Thyroid gland (tissue), 4 donors: ENCODE measurements at regions not wholly inside any gene's neighbourhood (a gene's known extent, or its start where the extent isn't known, plus 50 kb on each side); places are given as distances from the start of the nearest gene placed in this dataset.

Experiments used
- DNase-seq, 2 donors: peaks; one replicate each; pipeline ENCODE4 v3.0.0-alpha.2; 2019
- H3K27ac ChIP-seq, 3 donors: fragments of 200-600 bp; sonication (generic); 1 replicate in 2 of 3; 2 replicates in 1 of 3; pipeline ENCODE4 v1.5.1; 2016 to 2019; ENCODE audit warnings: mild to moderate bottlenecking in 1 of 3, moderate library complexity in 1 of 3
- H3K27me3 ChIP-seq: fragments of 200-600 bp; sonication (generic); one replicate; pipeline ENCODE4 v1.5.1; 2019
- H3K36me3 ChIP-seq, 2 donors: fragments of 200-600 bp; sonication (generic); one replicate each; pipeline ENCODE4 v1.5.1; 2016 to 2019
- H3K4me1 ChIP-seq, 2 donors: fragments of 200-600 bp; sonication (generic); one replicate each; pipeline ENCODE4 v1.5.1; 2017 to 2019
- H3K4me3 ChIP-seq, 3 donors: fragments of 200-600 bp; sonication (generic); replicated peaks in 1 of 3; 1 replicate in 2 of 3; 2 replicates in 1 of 3; pipeline ENCODE4 v1.5.1; 2016; ENCODE audit warnings: mild to moderate bottlenecking in 1 of 3
- H3K9me3 ChIP-seq: fragments of 200-600 bp; sonication (generic); one replicate; pipeline ENCODE4 v1.5.1; 2017
- POLR2A ChIP-seq, 2 donors: fragments of 450-650 bp; IDR thresholded peaks; one replicate each; pipeline ENCODE4 v1.6.1; 2017; ENCODE audit warnings: antibody characterized with exemption in 2 of 2, mild to moderate bottlenecking in 2 of 2, moderate library complexity in 1 of 2
- WGBS, 2 donors: methylation state at CpG; one replicate each; pipeline ENCODE4 v1.1.5; 2017; 5-methylcytosine and 5-hydroxymethylcytosine counted together
- intact Hi-C: fragments of 100-400 bp; cut with DNase I; formaldehyde crosslinking; loops from one replicate; pipeline ENCODE4 v1.15.1; 2023
- TF ChIP-seq, protein P1 (sequence below), 6 experiments: fragments of 200-600 bp in 3 of 6; fragments of 450-650 bp in 3 of 6; sonication (generic) in 3 of 6; IDR thresholded peaks; one replicate each; pipeline ENCODE4 v1.5.1; 2016 to 2019; ENCODE audit warnings: antibody characterized with exemption in 6 of 6, mild to moderate bottlenecking in 2 of 6, inconsistent platforms in 1 of 6, moderate library complexity in 1 of 6

DNA sequence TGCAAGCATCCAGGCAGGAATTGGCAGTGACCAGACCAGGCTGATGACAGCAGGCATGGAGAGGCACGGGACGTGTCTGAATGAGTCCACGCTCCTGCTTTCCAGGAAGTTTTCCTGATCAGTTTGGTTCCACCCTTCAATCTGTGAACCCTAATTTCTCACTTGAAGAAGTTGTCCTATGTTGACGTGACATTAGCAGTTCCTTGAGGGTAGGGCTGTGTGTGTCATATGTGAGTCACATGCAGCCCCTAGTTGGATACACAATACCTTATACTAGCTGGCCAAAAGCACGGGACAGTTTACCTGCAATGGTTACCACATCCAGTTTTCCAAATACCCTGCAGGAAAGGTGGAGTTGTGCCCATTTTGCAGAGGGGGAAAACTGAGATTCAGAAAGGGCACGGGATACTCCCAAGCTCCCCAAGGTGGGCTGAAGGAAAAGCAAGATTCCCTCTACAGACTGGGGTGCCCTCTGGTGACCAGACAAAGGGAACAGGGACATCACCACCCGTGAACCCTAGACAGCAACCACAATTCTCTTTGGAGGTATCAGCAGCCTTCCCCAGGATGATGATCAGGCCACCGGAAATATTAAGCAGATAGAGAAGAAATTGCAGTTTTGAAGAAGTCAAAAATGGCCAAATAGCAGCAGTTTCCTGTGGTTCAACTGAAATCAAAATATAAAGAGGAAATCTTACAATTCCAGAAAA lies 194.5 kb downstream of the PHETA1 start:
- no peak for DNase-seq
- 78 to 79% methylated on average over 8 of the region's 8 CpGs for WGBS, 2 donors
- Histone ChIP-seq H3K36me3 (no peaks in the 10 kb centered on the region), H3K9me3 (no peaks in the 10 kb centered on the region), H3K4me1 (no peaks in the 10 kb centered on the region), H3K27me3 (no peaks in the 10 kb centered on the region), H3K4me3 (no peak overlapping the region), H3K27ac (no peak overlapping the region)
- TF ChIP-seq, protein P1, sequence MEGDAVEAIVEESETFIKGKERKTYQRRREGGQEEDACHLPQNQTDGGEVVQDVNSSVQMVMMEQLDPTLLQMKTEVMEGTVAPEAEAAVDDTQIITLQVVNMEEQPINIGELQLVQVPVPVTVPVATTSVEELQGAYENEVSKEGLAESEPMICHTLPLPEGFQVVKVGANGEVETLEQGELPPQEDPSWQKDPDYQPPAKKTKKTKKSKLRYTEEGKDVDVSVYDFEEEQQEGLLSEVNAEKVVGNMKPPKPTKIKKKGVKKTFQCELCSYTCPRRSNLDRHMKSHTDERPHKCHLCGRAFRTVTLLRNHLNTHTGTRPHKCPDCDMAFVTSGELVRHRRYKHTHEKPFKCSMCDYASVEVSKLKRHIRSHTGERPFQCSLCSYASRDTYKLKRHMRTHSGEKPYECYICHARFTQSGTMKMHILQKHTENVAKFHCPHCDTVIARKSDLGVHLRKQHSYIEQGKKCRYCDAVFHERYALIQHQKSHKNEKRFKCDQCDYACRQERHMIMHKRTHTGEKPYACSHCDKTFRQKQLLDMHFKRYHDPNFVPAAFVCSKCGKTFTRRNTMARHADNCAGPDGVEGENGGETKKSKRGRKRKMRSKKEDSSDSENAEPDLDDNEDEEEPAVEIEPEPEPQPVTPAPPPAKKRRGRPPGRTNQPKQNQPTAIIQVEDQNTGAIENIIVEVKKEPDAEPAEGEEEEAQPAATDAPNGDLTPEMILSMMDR (IDR thresholded peaks at IDR 0.05) = peak in 1 of 6 experiments; percentile 9
- no peak for TF ChIP-seq POLR2A (IDR thresholded peaks at IDR 0.05)
- intact Hi-C loops = no loop called here

DNA sequence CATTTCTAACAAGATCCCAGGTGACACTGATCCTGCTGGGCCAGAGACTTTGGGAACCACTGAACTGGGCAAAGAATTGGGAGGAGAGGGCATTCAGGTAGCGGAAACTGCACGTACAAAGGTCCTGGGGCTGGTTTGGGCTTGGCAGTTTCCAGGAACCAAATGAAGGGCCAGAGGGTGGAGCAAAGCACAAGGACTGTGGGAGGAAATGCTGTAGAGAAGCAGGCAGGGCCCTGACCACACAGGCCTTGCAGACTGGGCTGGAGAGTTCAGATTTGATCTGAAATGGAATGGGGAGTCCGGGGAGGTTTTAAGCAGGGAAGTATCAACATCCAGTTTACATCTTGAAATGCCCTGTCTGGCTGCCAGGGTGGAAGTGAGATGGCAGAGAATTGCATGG lies 195.1 kb downstream of the PHETA1 start:
- peak in 1 of 2 donors; percentile 5 for DNase-seq
- no peak for TF ChIP-seq POLR2A (IDR thresholded peaks at IDR 0.05)
- TF ChIP-seq, protein P1 (IDR thresholded peaks at IDR 0.05) = no peak
- Histone ChIP-seq H3K9me3 (no peaks in the 10 kb centered on the region), H3K4me1 (no peaks in the 10 kb centered on the region), H3K36me3 (no peaks in the 10 kb centered on the region), H3K27ac (no peak overlapping the region), H3K27me3 (no peaks in the 10 kb centered on the region), H3K4me3 (no peak overlapping the region)
- 91 to 93% methylated on average over 3 of the region's 3 CpGs for WGBS, 2 donors
- intact Hi-C loops = no loop called here

DNA sequence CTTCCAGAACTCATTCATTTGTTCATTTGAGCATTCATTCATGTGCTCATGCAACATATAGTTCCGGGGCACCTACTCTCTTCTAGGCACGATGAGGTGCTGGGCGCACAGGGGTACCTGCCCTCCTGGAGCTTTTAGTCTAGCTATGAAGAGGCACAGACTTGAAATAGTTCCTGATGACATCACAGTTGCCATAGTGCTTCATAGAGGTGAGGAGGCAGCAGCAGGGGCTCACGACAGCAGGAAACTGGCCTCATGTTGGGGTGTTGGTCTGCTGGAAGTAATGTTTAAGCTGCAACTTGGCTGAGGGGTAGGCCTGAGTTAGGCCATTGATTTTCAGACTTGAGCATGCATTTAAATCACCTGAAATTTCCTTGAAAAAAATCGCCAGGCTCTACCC lies 195.5 kb downstream of the PHETA1 start:
- Histone ChIP-seq H3K4me3 (no peak overlapping the region), H3K36me3 (no peaks in the 10 kb centered on the region), H3K27me3 (no peaks in the 10 kb centered on the region), H3K9me3 (no peaks in the 10 kb centered on the region), H3K27ac (no peak overlapping the region), H3K4me1 (no peaks in the 10 kb centered on the region)
- TF ChIP-seq, protein P1 (IDR thresholded peaks at IDR 0.05) = no peak
- no peak for TF ChIP-seq POLR2A (IDR thresholded peaks at IDR 0.05)
- DNase-seq = no peak
- intact Hi-C loops = no loop called here
- 87% methylated on average over 5 of the region's 5 CpGs for WGBS, 2 donors

DNA sequence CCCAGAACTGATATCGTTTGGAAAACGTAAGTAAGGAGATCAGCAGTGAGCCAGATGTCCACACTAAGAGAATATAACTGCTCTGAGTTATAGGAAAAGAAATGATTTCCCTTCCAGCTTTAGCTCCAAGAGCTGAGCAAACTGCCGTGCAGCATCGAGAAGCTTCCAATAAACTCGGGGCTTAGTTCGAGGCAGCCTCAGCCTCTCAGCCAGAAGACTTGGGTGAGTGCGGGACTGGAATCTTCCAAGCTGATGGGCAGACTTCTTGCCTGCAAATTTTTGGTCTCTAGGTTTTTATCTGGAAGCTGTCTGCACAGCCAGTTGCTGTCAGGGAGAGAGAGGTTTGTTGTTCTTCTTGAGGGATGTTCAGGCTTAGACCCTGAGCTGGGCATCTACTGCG lies 196.1 kb downstream of the PHETA1 start:
- intact Hi-C loops = no loop called here
- no peak for DNase-seq
- WGBS, 2 donors = 75 to 78% methylated on average over 8 of the region's 8 CpGs
- TF ChIP-seq, protein P1 (IDR thresholded peaks at IDR 0.05) = no peak
- TF ChIP-seq POLR2A (IDR thresholded peaks at IDR 0.05) = no peak
- no peaks in the 10 kb centered on the region for H3K27me3 ChIP-seq
- no peaks in the 10 kb centered on the region for H3K9me3 ChIP-seq
- no peaks in the 10 kb centered on the region for H3K36me3 ChIP-seq
- H3K4me3 ChIP-seq = no peak overlapping the region
- H3K27ac ChIP-seq = no peak overlapping the region
- no peaks in the 10 kb centered on the region for H3K4me1 ChIP-seq

DNA sequence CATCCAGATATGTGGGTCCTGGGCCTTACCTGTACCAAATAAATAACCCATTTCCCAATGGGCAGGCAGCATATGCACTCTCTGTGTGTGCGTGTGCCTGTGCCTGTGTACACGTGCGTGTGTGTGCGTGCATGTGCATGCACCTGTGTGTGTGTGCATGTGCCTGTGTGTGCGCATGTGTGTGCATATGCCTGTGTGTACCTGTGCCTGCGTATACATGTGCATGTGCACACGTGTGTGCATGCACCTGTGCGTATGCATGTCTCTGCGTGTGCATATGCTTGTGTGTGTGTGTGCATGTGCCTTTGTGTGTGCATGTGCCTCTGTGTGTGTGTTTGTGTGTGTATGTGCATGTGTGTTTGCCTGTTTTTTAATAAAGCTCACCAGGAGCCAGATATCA lies 197.1 kb downstream of the PHETA1 start:
- TF ChIP-seq, protein P1 (IDR thresholded peaks at IDR 0.05) = no peak
- TF ChIP-seq POLR2A (IDR thresholded peaks at IDR 0.05) = no peak
- H3K9me3 ChIP-seq = no peaks in the 10 kb centered on the region
- H3K27ac ChIP-seq = no peak overlapping the region
- 92% methylated on average over 9 of the region's 9 CpGs for WGBS, 2 donors
- H3K27me3 ChIP-seq = no peaks in the 10 kb centered on the region
- no peaks in the 10 kb centered on the region for H3K4me1 ChIP-seq
- H3K4me3 ChIP-seq = no peak overlapping the region
- H3K36me3 ChIP-seq = no peaks in the 10 kb centered on the region
- no peak for DNase-seq
- intact Hi-C loops = no loop called here
